SK-N-SH (cell line): ENCODE measurements at regions not wholly inside any gene's neighbourhood (a gene's known extent, or its start where the extent isn't known, plus 50 kb on each side); places are given as distances from the start of the nearest gene placed in this dataset.

Experiments used
- CTCF ChIA-PET: fragments of 300-600, 350-600 bp; formaldehyde crosslinking; extraction: SDS; loops from one replicate; lab custom pipeline; 2021; lab: Yijun Ruan, JAX
- POLR2A ChIA-PET: fragments of 350-600 bp; sonication (Branson Sonifier 250); formaldehyde crosslinking; extraction: SDS; loops from one replicate; lab custom pipeline; 2020; ENCODE audit warnings: antibody characterized with exemption, inconsistent platforms; lab: Yijun Ruan, JAX
- DNase-seq: peaks from one replicate; pipeline ENCODE4 v3.0.0; 2012
- H2AFZ ChIP-seq: fragments of 200-600 bp; sonication (generic); 2 replicates; pipeline ENCODE4 v1.8.1; 2016; ENCODE audit warnings: antibody characterized with exemption, mild to moderate bottlenecking, low read depth
- H3F3A ChIP-seq: fragments of 200-600 bp; sonication (generic); replicated peaks from 2 replicates; pipeline ENCODE3; 2016; ENCODE audit warnings: antibody characterized with exemption, mild to moderate bottlenecking; ENCODE audit not compliant: insufficient read depth
- H3K27ac ChIP-seq, 2 experiments: fragments of 200-500 bp in 1 of 2; fragments of 200-600 bp in 1 of 2; sonication (Bioruptor generic) in 1 of 2; sonication (generic), shearing (Covaris generic) in 1 of 2; 2 replicates each; pipeline versions ENCODE4 v1.5.1 to v1.6.1; 2014 to 2016; ENCODE audit warnings: low read depth in 2 of 2, inconsistent platforms in 1 of 2, low read length in 1 of 2, mild to moderate bottlenecking in 1 of 2, mixed read lengths in 1 of 2
- H3K27me3 ChIP-seq: fragments of 200-600 bp; sonication (generic), shearing (Covaris generic); 2 replicates; pipeline ENCODE4 v1.6.1; 2016; ENCODE audit warnings: mixed run types; ENCODE audit not compliant: insufficient read depth
- H3K36me3 ChIP-seq, 2 experiments: fragments of 200-500 bp in 1 of 2; fragments of 200-600 bp in 1 of 2; sonication (Bioruptor generic) in 1 of 2; sonication (generic) in 1 of 2; replicated peaks in 1 of 2; 2 replicates each; pipeline versions ENCODE3 to v1.5.1; 2014 to 2016; ENCODE audit warnings: low read length in 1 of 2, mild to moderate bottlenecking in 1 of 2; ENCODE audit not compliant: insufficient read depth in 2 of 2, control insufficient read depth in 1 of 2
- H3K4me1 ChIP-seq, 2 experiments: fragments of 200-500 bp in 1 of 2; fragments of 200-600 bp in 1 of 2; sonication (Bioruptor generic) in 1 of 2; sonication (generic), shearing (Covaris generic) in 1 of 2; 2 replicates each; pipeline versions ENCODE4 v1.5.1 to v1.6.1; 2014 to 2016; ENCODE audit warnings: low read depth in 1 of 2, low read length in 1 of 2, mixed run types in 1 of 2; ENCODE audit not compliant: insufficient read depth in 2 of 2, control insufficient read depth in 1 of 2
- H3K4me2 ChIP-seq: fragments of 200-600 bp; sonication (generic), shearing (Covaris generic); 2 replicates; pipeline ENCODE4 v1.6.1; 2017; ENCODE audit warnings: mixed run types
- H3K4me3 ChIP-seq, 2 experiments: fragments of 200-500 bp in 1 of 2; fragments of 200-600 bp in 1 of 2; sonication (Bioruptor generic) in 1 of 2; sonication (generic), shearing (Covaris generic) in 1 of 2; 2 replicates each; pipeline versions ENCODE4 v1.5.1 to v1.8.1; 2014 to 2016; ENCODE audit warnings: low read depth in 2 of 2, inconsistent platforms in 1 of 2, low read length in 1 of 2, mild to moderate bottlenecking in 1 of 2, mixed read lengths in 1 of 2, moderate library complexity in 1 of 2
- H3K79me2 ChIP-seq: fragments of 200-600 bp; sonication (generic); 2 replicates; pipeline ENCODE4 v1.8.1; 2017; ENCODE audit warnings: mild to moderate bottlenecking; ENCODE audit not compliant: insufficient read depth
- H3K9ac ChIP-seq: fragments of 200-600 bp; sonication (generic); 2 replicates; pipeline ENCODE4 v1.6.1; 2017; ENCODE audit warnings: mixed run types
- H3K9me2 ChIP-seq: fragments of 200-600 bp; sonication (generic); 2 replicates; pipeline ENCODE4 v1.6.1; 2017; ENCODE audit warnings: mixed run types
- H3K9me3 ChIP-seq: fragments of 200-600 bp; sonication (generic); 2 replicates; pipeline ENCODE4 v1.6.1; 2017; ENCODE audit warnings: mixed run types, mild to moderate bottlenecking, moderate library complexity
- H4K20me1 ChIP-seq: fragments of 200-600 bp; sonication (generic); 2 replicates; pipeline ENCODE4 v1.6.1; 2017; ENCODE audit warnings: mild to moderate bottlenecking, mixed run types; ENCODE audit not compliant: insufficient read depth
- CTCF ChIP-seq: fragments of 200-600 bp; sonication (generic); IDR thresholded peaks from 2 replicates; pipeline ENCODE4 v1.6.1; 2017; ENCODE audit warnings: antibody characterized with exemption, mild to moderate bottlenecking, moderate library complexity
- ELF1 ChIP-seq: IDR thresholded peaks from 2 replicates; pipeline ENCODE4 v1.4.0; 2012
- EP300 ChIP-seq, 2 experiments: IDR thresholded peaks; 2 replicates each; pipeline versions ENCODE4 v1.4.0 to v1.6.1; 2012; ENCODE audit warnings: borderline replicate concordance in 1 of 2, low read depth in 1 of 2, low read length in 1 of 2
- EZH2phosphoT487 ChIP-seq: fragments of 200-600 bp; sonication (generic); IDR thresholded peaks from 2 replicates; pipeline ENCODE4 v1.6.1; 2017; ENCODE audit warnings: low read depth, mixed run types, mild to moderate bottlenecking, antibody characterized with exemption, moderate library complexity, borderline replicate concordance
- FOSL2 ChIP-seq: IDR thresholded peaks from 2 replicates; pipeline ENCODE4 v1.4.0; 2012; ENCODE audit warnings: low read depth, mild to moderate bottlenecking, moderate library complexity, borderline replicate concordance
- FOXJ3 ChIP-seq: sonication (generic); formaldehyde crosslinking; IDR thresholded peaks from 2 replicates; pipeline ENCODE4 v1.5.1; 2020; ENCODE audit warnings: mild to moderate bottlenecking, missing genetic modification reagents
- GATA2 ChIP-seq: sonication (generic); formaldehyde crosslinking; IDR thresholded peaks from 2 replicates; pipeline ENCODE4 v1.5.0; 2020; ENCODE audit warnings: mild to moderate bottlenecking, missing genetic modification reagents
- MAX ChIP-seq: IDR thresholded peaks from 2 replicates; pipeline ENCODE4 v1.4.0; 2012; ENCODE audit warnings: low read depth
- MEF2A ChIP-seq: IDR thresholded peaks from 2 replicates; pipeline ENCODE4 v1.4.0; 2012; ENCODE audit warnings: low read depth, borderline replicate concordance
- POLR2AphosphoS5 ChIP-seq: IDR thresholded peaks from 2 replicates; pipeline ENCODE4 v1.6.1; 2012; ENCODE audit warnings: low read depth, low read length
- RCOR1 ChIP-seq: fragments of 150-350 bp; IDR thresholded peaks from 2 replicates; pipeline ENCODE4 v1.6.1; 2017; ENCODE audit warnings: antibody characterized with exemption, low read length
- RFX5 ChIP-seq: IDR thresholded peaks from 2 replicates; pipeline ENCODE4 v1.6.1; 2012; ENCODE audit warnings: mild to moderate bottlenecking, improper control_type of control experiment, low read length
- RXRA ChIP-seq: IDR thresholded peaks from 2 replicates; pipeline ENCODE4 v1.4.0; 2012; ENCODE audit warnings: low read depth, mild to moderate bottlenecking, borderline replicate concordance
- SMC3 ChIP-seq: IDR thresholded peaks from 2 replicates; pipeline ENCODE4 v1.6.1; 2012; ENCODE audit warnings: low read depth, low read length, improper control_type of control experiment
- TCF12 ChIP-seq: IDR thresholded peaks from 2 replicates; pipeline ENCODE4 v1.4.0; 2012
- USF2 ChIP-seq: fragments of 150-350 bp; IDR thresholded peaks from 2 replicates; pipeline ENCODE4 v1.6.1; 2017; ENCODE audit warnings: antibody characterized with exemption, low read length, low read depth, borderline replicate concordance
- YY1 ChIP-seq: IDR thresholded peaks from 2 replicates; pipeline ENCODE4 v1.4.0; 2012; ENCODE audit warnings: low read depth, mild to moderate bottlenecking
- ZBTB33 ChIP-seq: IDR thresholded peaks from 2 replicates; pipeline ENCODE4 v1.4.0; 2012; ENCODE audit warnings: low read depth, borderline replicate concordance
- WGBS: methylation state at CpG from one replicate; pipeline ENCODE4 v1.1.6; 2017; ENCODE audit warnings: low lambda C conversion rate; 5-methylcytosine and 5-hydroxymethylcytosine counted together

GRCh38 chr4:159538556-159538955 lies 435.7 kb downstream of the RAPGEF2 start:
- WGBS: 48% methylated on average over 8 of the region's 8 CpGs

GRCh38 chr4:159540038-159540437 lies 437.2 kb downstream of the RAPGEF2 start:
- H3K9ac ChIP-seq: no peak overlapping the region
- no peak overlapping the region for H3K4me3 ChIP-seq
- ChIA-PET POLR2A (no interaction called here), CTCF (interaction anchor here (1.1 kb wide), 1 partner anchor 52 kb away, joined by 3 read pairs; no protein-coding TSS in a partner anchor)
- no peak overlapping the region for H3K27ac ChIP-seq
- TF ChIP-seq USF2 (no peak), FOXJ3 (CRISPR knock-in tag) (no peak), POLR2AphosphoS5 (no peak), MAX (no peak), CTCF (no peak)
- no peaks in the 10 kb centered on the region for H3K79me2 ChIP-seq
- H3K4me1 ChIP-seq: no peaks in the 10 kb centered on the region; a peak in 1 of 4 replicates
- no peak for DNase-seq
- H3K9me2 ChIP-seq: 0 out of 2 replicates have a peak, but pooled peaks cover 2% of the 10 kb centered on the region
- no peak overlapping the region for H2AFZ ChIP-seq
- no peaks in the 10 kb centered on the region for H3K36me3 ChIP-seq
- no peaks in the 10 kb centered on the region for H4K20me1 ChIP-seq
- peaks cover 5% of the 10 kb centered on the region; the same call in 1 of the 2 replicates for H3K9me3 ChIP-seq
- H3F3A ChIP-seq: no peaks in the 10 kb centered on the region
- no peaks in the 10 kb centered on the region for H3K27me3 ChIP-seq
- no peak overlapping the region for H3K4me2 ChIP-seq

More at GRCh38 chr4:159538556-159538955, 435.7 kb downstream of the RAPGEF2 start:
- H4K20me1 ChIP-seq: no peaks in the 10 kb centered on the region
- no peaks in the 10 kb centered on the region for H3K36me3 ChIP-seq
- POLR2A ChIA-PET: no interaction called here
- no peaks in the 10 kb centered on the region for H3K27me3 ChIP-seq
- H3K4me2 ChIP-seq: no peak overlapping the region
- no peak overlapping the region for H3K4me3 ChIP-seq
- DNase-seq: no peak
- H3K27ac ChIP-seq: no peak overlapping the region
- H3K79me2 ChIP-seq: no peaks in the 10 kb centered on the region
- CTCF ChIA-PET: no interaction called here
- 0 out of 2 replicates have a peak, but pooled peaks cover 3% of the 10 kb centered on the region for H3K9me2 ChIP-seq
- H3K9ac ChIP-seq: no peak overlapping the region
- TF ChIP-seq EP300 (IDR thresholded peaks at IDR 0.05; ENCODE audit: borderline replicate concordance in 1 of 2, low read depth in 1 of 2, low read length in 1 of 2) (no peak), USF2 (no peak), ZBTB33 (no peak), FOSL2 (no peak), RFX5 (no peak), GATA2 (CRISPR knock-in tag) (no peak), MEF2A (no peak), RXRA (no peak), SMC3 (no peak), EZH2phosphoT487 (no peak), TCF12 (no peak), RCOR1 (no peak), ELF1 (no peak), YY1 (no peak)
- TF ChIP-seq, all 33 proteins: peak for 0
- Histone ChIP-seq H3K4me1 (no peaks in the 10 kb centered on the region; a peak in 1 of 4 replicates), H3K9me3 (peaks cover 5% of the 10 kb centered on the region; the same call in 1 of the 2 replicates), H3F3A (no peaks in the 10 kb centered on the region), H2AFZ (no peak overlapping the region)
